Suprapubic skin (tissue), 4 donors: ENCODE measurements at regions not wholly inside any gene's neighbourhood (a gene's known extent, or its start where the extent isn't known, plus 50 kb on each side); places are given as distances from the start of the nearest gene placed in this dataset.

Experiments used
- EP300 ChIP-seq: sonication (generic); formaldehyde crosslinking; IDR thresholded peaks from one replicate; pipeline ENCODE4 v1.6.1; 2017; ENCODE audit warnings: antibody characterized with exemption
- POLR2A ChIP-seq, 2 donors: fragments of 450-650 bp; IDR thresholded peaks; one replicate each; pipeline ENCODE4 v1.6.1; 2017; ENCODE audit warnings: antibody characterized with exemption in 2 of 2, mild to moderate bottlenecking in 2 of 2, moderate library complexity in 2 of 2
- POLR2AphosphoS5 ChIP-seq, 3 donors: sonication (generic); formaldehyde crosslinking; IDR thresholded peaks; one replicate each; pipeline ENCODE4 v1.6.1; 2017; ENCODE audit warnings: antibody characterized with exemption in 3 of 3
- TF ChIP-seq, protein P1 (sequence below), 2 donors: fragments of 200-600 bp in 1 of 2; fragments of 450-650 bp in 1 of 2; sonication (generic) in 1 of 2; IDR thresholded peaks; one replicate each; pipeline ENCODE4 v1.5.1; 2016 to 2019; ENCODE audit warnings: antibody characterized with exemption in 2 of 2, mild to moderate bottlenecking in 1 of 2, moderate library complexity in 1 of 2

DNA sequence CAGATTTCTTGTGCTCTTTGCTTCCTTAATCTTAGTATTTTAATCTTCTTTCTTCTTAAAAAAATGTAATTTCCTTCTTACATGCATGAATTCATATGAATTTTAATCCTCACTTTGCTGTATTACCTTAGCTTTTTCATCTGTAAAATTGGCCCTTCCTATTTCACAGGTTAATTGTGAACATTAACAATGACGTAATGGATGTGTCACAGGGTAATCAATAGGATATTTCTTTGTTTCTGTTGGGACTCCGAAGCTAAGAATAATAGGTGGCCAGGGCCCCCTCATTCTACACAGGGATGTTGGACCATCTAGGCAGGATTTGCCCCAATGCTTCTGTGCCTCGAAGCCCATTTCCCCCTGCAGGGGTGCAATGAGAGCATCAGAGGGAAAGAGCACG lies 187.4 kb upstream of the NFIB start:
- TF ChIP-seq EP300 = no peak
- TF ChIP-seq, protein P1, sequence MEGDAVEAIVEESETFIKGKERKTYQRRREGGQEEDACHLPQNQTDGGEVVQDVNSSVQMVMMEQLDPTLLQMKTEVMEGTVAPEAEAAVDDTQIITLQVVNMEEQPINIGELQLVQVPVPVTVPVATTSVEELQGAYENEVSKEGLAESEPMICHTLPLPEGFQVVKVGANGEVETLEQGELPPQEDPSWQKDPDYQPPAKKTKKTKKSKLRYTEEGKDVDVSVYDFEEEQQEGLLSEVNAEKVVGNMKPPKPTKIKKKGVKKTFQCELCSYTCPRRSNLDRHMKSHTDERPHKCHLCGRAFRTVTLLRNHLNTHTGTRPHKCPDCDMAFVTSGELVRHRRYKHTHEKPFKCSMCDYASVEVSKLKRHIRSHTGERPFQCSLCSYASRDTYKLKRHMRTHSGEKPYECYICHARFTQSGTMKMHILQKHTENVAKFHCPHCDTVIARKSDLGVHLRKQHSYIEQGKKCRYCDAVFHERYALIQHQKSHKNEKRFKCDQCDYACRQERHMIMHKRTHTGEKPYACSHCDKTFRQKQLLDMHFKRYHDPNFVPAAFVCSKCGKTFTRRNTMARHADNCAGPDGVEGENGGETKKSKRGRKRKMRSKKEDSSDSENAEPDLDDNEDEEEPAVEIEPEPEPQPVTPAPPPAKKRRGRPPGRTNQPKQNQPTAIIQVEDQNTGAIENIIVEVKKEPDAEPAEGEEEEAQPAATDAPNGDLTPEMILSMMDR (IDR thresholded peaks at IDR 0.05) = no peak
- no peak for TF ChIP-seq POLR2A (IDR thresholded peaks at IDR 0.05)
- no peak for TF ChIP-seq POLR2AphosphoS5 (IDR thresholded peaks at IDR 0.05)
